Upper lobe of left lung (tissue), 6 donors: ENCODE measurements at regions not wholly inside any gene's neighbourhood (a gene's known extent, or its start where the extent isn't known, plus 50 kb on each side); places are given as distances from the start of the nearest gene placed in this dataset.

Experiments
- ATAC-seq, 2 donors: fragments of 200-7000 bp; cut with Tn5 transposase; one replicate each; pipeline ENCODE4 v1.9.1; 2022; ENCODE audit warnings: mild to moderate bottlenecking in 2 of 2, moderate library complexity in 2 of 2; ENCODE audit not compliant: low FRiP score in 2 of 2
- DNase-seq, 2 donors: peaks; one replicate each; pipeline ENCODE4 v3.0.0-alpha.2; 2019 to 2020
- H3K27ac ChIP-seq, 4 donors: fragments of 200-600 bp; sonication (generic); one replicate each; pipeline ENCODE4 v1.5.1; 2016 to 2019
- H3K27me3 ChIP-seq, 4 donors: fragments of 200-600 bp; sonication (generic); one replicate each; pipeline ENCODE4 v1.5.1; 2017 to 2019
- H3K36me3 ChIP-seq, 4 donors: fragments of 200-600 bp; sonication (generic); one replicate each; pipeline ENCODE4 v1.5.1; 2016 to 2019
- H3K4me1 ChIP-seq, 4 donors: fragments of 200-600 bp; sonication (generic); one replicate each; pipeline ENCODE4 v1.5.1; 2018 to 2019
- H3K4me3 ChIP-seq, 4 donors: fragments of 200-600 bp; sonication (generic); one replicate each; pipeline ENCODE4 v1.5.1; 2017 to 2019; ENCODE audit warnings: mild to moderate bottlenecking in 2 of 4, moderate library complexity in 1 of 4
- H3K9me3 ChIP-seq, 4 donors: fragments of 200-600 bp; sonication (generic); one replicate each; pipeline ENCODE4 v1.5.1; 2018 to 2019
- EP300 ChIP-seq, 4 donors: sonication (generic); formaldehyde crosslinking; IDR thresholded peaks; one replicate each; pipeline ENCODE4 v1.5.1; 2017; ENCODE audit warnings: antibody characterized with exemption in 4 of 4, control low read depth in 2 of 4
- POLR2A ChIP-seq, 4 donors: fragments of 450-650 bp; IDR thresholded peaks; one replicate each; pipeline ENCODE4 v1.5.1; 2016 to 2017; ENCODE audit warnings: antibody characterized with exemption in 4 of 4, mild to moderate bottlenecking in 2 of 4
- POLR2AphosphoS5 ChIP-seq, 2 donors: sonication (generic); formaldehyde crosslinking; IDR thresholded peaks; one replicate each; pipeline ENCODE4 v1.5.1; 2017; ENCODE audit warnings: antibody characterized with exemption in 2 of 2
- WGBS, 2 donors: methylation state at CpG; one replicate each; pipeline ENCODE4 v1.1.5; 2017 to 2018; 5-methylcytosine and 5-hydroxymethylcytosine counted together
- TF ChIP-seq, protein P1 (sequence below), 6 experiments: fragments of 450-650 bp in 4 of 6; fragments of 200-600 bp in 2 of 6; sonication (generic) in 2 of 6; IDR thresholded peaks; one replicate each; pipeline ENCODE4 v1.5.1; 2016 to 2019; ENCODE audit warnings: antibody characterized with exemption in 6 of 6
- donor health status: DM: no; HTN: no; CAD: no; lungs with moderate emphysema.
- donor health status: DM: no; HTN: yes; CAD: no; lungs with severe emphysema.

DNA sequence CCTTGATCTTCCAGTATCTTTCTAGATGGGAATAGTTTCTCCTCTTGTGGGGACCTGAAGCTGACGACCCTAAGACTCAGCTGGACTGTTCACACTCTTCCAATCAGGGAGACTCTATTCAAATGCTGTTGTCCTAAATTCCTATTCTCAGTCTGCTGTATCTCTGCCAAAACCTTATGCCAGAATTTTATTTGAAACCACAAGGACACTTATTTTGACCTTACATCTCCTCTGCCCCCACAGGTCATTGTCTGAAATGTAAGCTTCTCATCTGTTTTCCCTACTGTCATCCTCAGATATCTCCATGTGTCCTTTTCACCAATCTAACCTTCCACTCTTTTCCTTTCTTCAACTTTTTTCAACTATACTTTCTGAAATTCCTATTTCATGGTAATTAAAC, 289.5 kb upstream of the SGK1 start:
- Histone ChIP-seq H3K9me3 (no peaks in the 10 kb centered on the region), H3K27ac (no peak overlapping the region), H3K4me1 (no peaks in the 10 kb centered on the region), H3K27me3 (no peaks in the 10 kb centered on the region), H3K4me3 (no peak overlapping the region), H3K36me3 (no peaks in the 10 kb centered on the region)
- no peak for DNase-seq
- ATAC-seq: no peak
- WGBS, 2 donors: 77 to 87% methylated on average over 1 of the region's 1 CpG
- TF ChIP-seq POLR2A (IDR thresholded peaks at IDR 0.05) (no peak), EP300 (IDR thresholded peaks at IDR 0.05) (no peak), POLR2AphosphoS5 (IDR thresholded peaks at IDR 0.05) (no peak)
- TF ChIP-seq, protein P1, sequence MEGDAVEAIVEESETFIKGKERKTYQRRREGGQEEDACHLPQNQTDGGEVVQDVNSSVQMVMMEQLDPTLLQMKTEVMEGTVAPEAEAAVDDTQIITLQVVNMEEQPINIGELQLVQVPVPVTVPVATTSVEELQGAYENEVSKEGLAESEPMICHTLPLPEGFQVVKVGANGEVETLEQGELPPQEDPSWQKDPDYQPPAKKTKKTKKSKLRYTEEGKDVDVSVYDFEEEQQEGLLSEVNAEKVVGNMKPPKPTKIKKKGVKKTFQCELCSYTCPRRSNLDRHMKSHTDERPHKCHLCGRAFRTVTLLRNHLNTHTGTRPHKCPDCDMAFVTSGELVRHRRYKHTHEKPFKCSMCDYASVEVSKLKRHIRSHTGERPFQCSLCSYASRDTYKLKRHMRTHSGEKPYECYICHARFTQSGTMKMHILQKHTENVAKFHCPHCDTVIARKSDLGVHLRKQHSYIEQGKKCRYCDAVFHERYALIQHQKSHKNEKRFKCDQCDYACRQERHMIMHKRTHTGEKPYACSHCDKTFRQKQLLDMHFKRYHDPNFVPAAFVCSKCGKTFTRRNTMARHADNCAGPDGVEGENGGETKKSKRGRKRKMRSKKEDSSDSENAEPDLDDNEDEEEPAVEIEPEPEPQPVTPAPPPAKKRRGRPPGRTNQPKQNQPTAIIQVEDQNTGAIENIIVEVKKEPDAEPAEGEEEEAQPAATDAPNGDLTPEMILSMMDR (IDR thresholded peaks at IDR 0.05): no peak

DNA sequence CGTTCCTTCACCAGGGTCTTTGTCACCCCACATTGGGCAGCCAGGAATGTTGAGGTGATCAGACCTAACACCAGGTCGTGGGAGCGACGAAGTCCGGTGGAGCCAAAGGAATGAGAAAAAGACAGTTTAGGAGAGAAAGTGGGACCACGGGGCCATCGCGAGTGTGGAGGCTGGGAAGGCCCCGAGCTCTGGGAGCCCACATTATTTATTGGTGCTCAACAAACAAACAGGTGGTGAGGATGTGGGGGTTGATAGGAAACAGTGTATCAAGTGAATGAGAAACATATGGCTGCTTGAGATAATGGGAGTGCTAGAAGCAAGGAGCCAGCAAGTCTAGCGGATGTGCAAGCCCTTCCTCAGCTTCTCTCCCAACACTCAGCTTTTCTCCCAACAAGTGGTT, 287.1 kb upstream of the SGK1 start:
- ATAC-seq (no peak), DNase-seq (peak in 1 of 2 donors; percentile 12)
- no peak overlapping the region for H3K27ac ChIP-seq
- no peaks in the 10 kb centered on the region for H3K27me3 ChIP-seq
- H3K4me1 ChIP-seq: no peaks in the 10 kb centered on the region
- WGBS, 2 donors: 93 to 95% methylated on average over 10 of the region's 10 CpGs
- H3K4me3 ChIP-seq: no peak overlapping the region
- TF ChIP-seq EP300 (IDR thresholded peaks at IDR 0.05) (no peak), POLR2AphosphoS5 (IDR thresholded peaks at IDR 0.05) (no peak), POLR2A (IDR thresholded peaks at IDR 0.05) (no peak)
- TF ChIP-seq, protein P1 (IDR thresholded peaks at IDR 0.05): no peak
- H3K9me3 ChIP-seq: peaks cover 0 to 11% (median 9%) of the 10 kb centered on the region in 4 donors
- H3K36me3 ChIP-seq: no peaks in the 10 kb centered on the region

DNA sequence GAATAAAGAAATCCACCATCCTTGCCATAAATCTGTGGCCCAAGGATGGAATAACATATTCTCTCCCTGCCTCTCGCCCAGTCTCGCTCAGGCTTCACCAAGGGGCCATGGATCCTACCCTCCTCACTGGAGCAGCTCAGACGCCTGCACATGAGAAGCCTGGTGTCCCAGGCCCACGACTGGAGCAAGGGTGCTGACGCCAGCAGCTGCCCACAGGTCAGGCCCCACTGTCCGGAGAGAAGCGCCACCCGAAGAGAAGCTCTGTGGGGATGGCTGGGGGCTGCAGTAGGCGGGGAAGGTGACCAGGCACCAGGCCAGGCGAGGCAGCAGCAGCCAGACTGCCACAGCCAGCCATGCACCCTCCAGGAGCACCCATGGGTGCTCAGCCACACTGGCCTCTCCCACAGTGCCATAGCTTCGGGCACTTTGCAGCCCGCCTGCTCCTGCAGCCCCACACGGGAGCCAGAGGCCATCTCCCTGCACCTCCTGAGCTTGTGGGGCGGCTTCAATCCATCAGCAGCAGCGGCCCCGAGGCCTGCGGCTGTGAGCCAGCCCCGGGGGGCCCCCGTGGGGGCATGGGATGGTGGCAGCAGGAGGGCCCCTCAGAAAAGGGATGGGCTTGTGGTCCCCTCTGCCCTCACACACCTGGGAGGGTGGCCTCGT, 286.2 kb upstream of the SGK1 start:
- H3K4me1 ChIP-seq: no peaks in the 10 kb centered on the region
- TF ChIP-seq POLR2A (IDR thresholded peaks at IDR 0.05): no peak
- TF ChIP-seq, protein P1 (IDR thresholded peaks at IDR 0.05): no peak
- no peak for TF ChIP-seq EP300 (IDR thresholded peaks at IDR 0.05)
- no peak for TF ChIP-seq POLR2AphosphoS5 (IDR thresholded peaks at IDR 0.05)
- no peaks in the 10 kb centered on the region for H3K27me3 ChIP-seq
- peak in 1 of 2 donors; percentile 65 for DNase-seq
- WGBS, 2 donors: 88 to 96% methylated on average over 4 to 16 of the region's 20 CpGs
- H3K9me3 ChIP-seq: peaks cover 0 to 11% (median 9%) of the 10 kb centered on the region in 4 donors
- no peak overlapping the region for H3K27ac ChIP-seq
- H3K4me3 ChIP-seq: no peak overlapping the region
- ATAC-seq: peak in 1 of 2 donors; percentile 37
- H3K36me3 ChIP-seq: no peaks in the 10 kb centered on the region

DNA sequence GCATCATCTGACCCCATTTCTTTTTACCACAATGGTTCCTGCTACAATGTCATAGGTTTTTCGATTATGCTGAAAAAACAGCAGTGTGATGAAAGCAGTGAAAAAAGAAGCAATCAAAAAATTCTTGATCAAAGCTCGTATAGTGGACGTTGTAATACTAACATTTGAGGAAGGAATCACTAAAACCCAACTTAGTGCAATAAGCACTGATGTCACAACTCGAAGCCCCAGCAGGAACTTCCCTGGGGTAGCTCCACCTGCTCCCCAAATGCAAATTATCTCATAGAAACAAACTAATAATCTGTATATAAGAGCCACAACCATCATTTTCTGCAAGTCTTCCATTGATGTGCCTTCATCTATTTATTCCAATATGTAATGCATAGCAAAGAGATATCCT, 285.6 kb upstream of the SGK1 start:
- WGBS, 2 donors: 61 to 77% methylated on average over 4 of the region's 4 CpGs
- Histone ChIP-seq H3K36me3 (no peaks in the 10 kb centered on the region), H3K4me1 (no peaks in the 10 kb centered on the region), H3K9me3 (peaks cover 0 to 11% (median 9%) of the 10 kb centered on the region in 4 donors), H3K27me3 (no peaks in the 10 kb centered on the region), H3K4me3 (no peak overlapping the region), H3K27ac (no peak overlapping the region)
- ATAC-seq (no peak), DNase-seq (no peak)
- TF ChIP-seq POLR2AphosphoS5 (IDR thresholded peaks at IDR 0.05) (no peak), EP300 (IDR thresholded peaks at IDR 0.05) (no peak), POLR2A (IDR thresholded peaks at IDR 0.05) (no peak)
- TF ChIP-seq, protein P1 (IDR thresholded peaks at IDR 0.05): no peak

DNA sequence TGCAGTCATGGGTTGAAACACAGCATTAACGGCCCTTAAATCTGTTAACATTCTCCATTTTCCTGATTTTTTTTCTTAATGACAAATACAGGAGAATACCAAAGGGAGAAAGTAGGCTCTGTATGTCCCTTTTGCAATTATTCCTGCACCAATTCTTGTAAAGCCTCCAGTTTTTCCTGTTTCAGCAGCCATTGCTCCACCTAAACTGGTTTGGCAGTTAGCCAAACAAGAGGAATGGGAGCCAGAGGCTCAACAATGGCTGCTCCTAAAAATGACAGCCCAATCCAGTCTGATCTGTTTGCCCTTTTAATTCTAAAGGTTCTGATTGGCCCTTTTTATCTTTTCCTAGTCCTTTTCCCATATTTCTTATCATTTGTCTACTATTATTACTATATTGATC, 284.2 kb upstream of the SGK1 start:
- TF ChIP-seq POLR2AphosphoS5 (IDR thresholded peaks at IDR 0.05): no peak
- no peak for TF ChIP-seq EP300 (IDR thresholded peaks at IDR 0.05)
- no peak for TF ChIP-seq POLR2A (IDR thresholded peaks at IDR 0.05)
- TF ChIP-seq, protein P1 (IDR thresholded peaks at IDR 0.05): no peak
- Histone ChIP-seq H3K27ac (no peak overlapping the region), H3K9me3 (peaks cover 0 to 11% (median 9%) of the 10 kb centered on the region in 4 donors), H3K4me3 (no peak overlapping the region), H3K36me3 (no peaks in the 10 kb centered on the region), H3K4me1 (no peaks in the 10 kb centered on the region), H3K27me3 (no peaks in the 10 kb centered on the region)
- ATAC-seq (no peak), DNase-seq (no peak)
- WGBS, 2 donors: 84 to 92% methylated on average over 1 of the region's 1 CpG
